ENCODE measurements at regions not wholly inside any gene's neighbourhood (a gene's known extent, or its start where the extent isn't known, plus 50 kb on each side); places are given as distances from the start of the nearest gene placed in this dataset.

DNA sequence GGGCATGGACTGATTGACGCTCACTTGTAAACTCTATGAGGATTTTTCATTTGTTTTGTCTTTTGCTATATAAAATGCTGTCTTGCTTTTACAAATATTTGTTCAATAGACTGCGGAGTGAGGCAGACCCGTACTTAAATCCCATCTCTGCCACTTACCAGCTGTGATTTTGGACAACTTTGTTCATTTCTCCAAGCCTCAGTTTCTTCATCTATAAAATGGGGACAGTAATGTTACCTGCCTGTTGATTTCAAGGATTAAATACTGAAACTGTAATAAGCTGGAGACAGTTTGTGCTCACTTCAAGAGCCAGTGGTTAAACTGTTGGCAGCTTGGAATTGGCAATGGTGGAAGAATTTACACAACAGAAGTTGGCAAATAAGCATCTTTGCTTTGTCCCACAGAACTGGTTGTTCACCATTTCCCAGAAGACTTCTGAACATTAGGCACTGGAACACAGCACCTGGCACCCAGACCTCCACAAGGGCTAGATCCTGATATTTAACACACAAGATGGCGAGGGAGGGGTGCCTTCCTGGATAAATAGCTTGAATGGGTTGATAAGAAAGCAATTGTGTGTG lies 479.2 kb downstream of the QKI start:
- CTCF ChIA-PET = interaction anchor here (0.9 kb wide), 1 partner anchor 129 kb away, joined by 3 read pairs; no protein-coding TSS in a partner anchor
- no peaks in the 10 kb centered on the region for H3K27me3 Mint-ChIP-seq
- DNase-seq = no peak
- no peaks in the 10 kb centered on the region for H3K4me1 Mint-ChIP-seq
- POLR2A ChIA-PET = interaction anchor here (0.6 kb wide), 1 partner anchor 631 kb away, joined by 3 read pairs; no protein-coding TSS in a partner anchor
- H3K36me3 Mint-ChIP-seq (ENCODE audit: low read depth) = no peaks in the 10 kb centered on the region
- no peaks in the 10 kb centered on the region for H3K9me3 Mint-ChIP-seq
- no peak overlapping the region for H3K4me3 Mint-ChIP-seq
- H3K27ac Mint-ChIP-seq = no peak overlapping the region

- Mint-ChIP-seq H3K9me3 (no peaks in the 10 kb centered on the region), H3K36me3 (ENCODE audit: low read depth) (no peaks in the 10 kb centered on the region), H3K4me3 (no peak overlapping the region), H3K27me3 (no peaks in the 10 kb centered on the region), H3K27ac (no peak overlapping the region), H3K4me1 (no peaks in the 10 kb centered on the region)
- CTCF ChIA-PET = interaction anchor here (0.9 kb wide), 1 partner anchor 128 kb away, joined by 3 read pairs; no protein-coding TSS in a partner anchor
- DNase-seq = no peak
- POLR2A ChIA-PET = no interaction called here
Observed at GRCh38 chr6:163892824-163893561, 478.5 kb downstream of the QKI start.

- no peak for DNase-seq
- POLR2A ChIA-PET = no interaction called here
- Mint-ChIP-seq H3K36me3 (ENCODE audit: low read depth) (no peaks in the 10 kb centered on the region), H3K4me3 (no peak overlapping the region), H3K9me3 (no peaks in the 10 kb centered on the region), H3K4me1 (no peaks in the 10 kb centered on the region), H3K27me3 (peaks cover 3% of the 10 kb centered on the region), H3K27ac (no peak overlapping the region)
- CTCF ChIA-PET = interaction anchor here (0.6 kb wide), 1 partner anchor 155 kb away, joined by 5 read pairs; no protein-coding TSS in a partner anchor
Observed at GRCh38 chr6:163889904-163890514, 475.5 kb downstream of the QKI start.

GRCh38 chr6:163888030-163888819 lies 473.7 kb downstream of the QKI start:
- ChIA-PET POLR2A (no interaction called here), CTCF (no interaction called here)
- Mint-ChIP-seq H3K27me3 (peaks cover 3% of the 10 kb centered on the region), H3K4me1 (no peaks in the 10 kb centered on the region), H3K36me3 (ENCODE audit: low read depth) (no peaks in the 10 kb centered on the region), H3K9me3 (no peaks in the 10 kb centered on the region), H3K4me3 (no peak overlapping the region), H3K27ac (no peak overlapping the region)
- DNase-seq = no peak

DNA sequence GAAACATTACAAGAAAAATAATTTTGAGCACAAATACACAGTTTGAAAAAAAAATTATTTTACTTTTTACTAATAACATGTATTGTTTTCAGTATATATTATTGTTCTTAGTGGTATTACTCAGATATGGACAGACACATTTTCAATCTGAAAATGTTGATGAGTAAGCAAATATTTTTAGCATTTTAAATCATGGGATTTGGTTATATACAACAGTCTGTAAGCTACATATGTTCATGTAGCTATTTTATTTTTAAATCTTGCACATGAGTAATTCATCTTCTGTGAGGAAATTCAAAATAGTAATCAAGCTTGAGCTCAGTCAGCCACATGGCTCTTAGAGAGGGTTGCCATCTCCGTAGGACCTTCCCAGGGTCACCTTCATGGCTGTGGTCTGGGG lies 471.9 kb downstream of the QKI start:
- ChIA-PET POLR2A (no interaction called here), CTCF (no interaction called here)
- H3K9me3 Mint-ChIP-seq = no peaks in the 10 kb centered on the region
- no peak for DNase-seq
- no peak overlapping the region for H3K27ac Mint-ChIP-seq
- H3K36me3 Mint-ChIP-seq (ENCODE audit: low read depth) = no peaks in the 10 kb centered on the region
- H3K4me3 Mint-ChIP-seq = no peak overlapping the region
- H3K4me1 Mint-ChIP-seq = no peaks in the 10 kb centered on the region
- H3K27me3 Mint-ChIP-seq = peaks cover 11% of the 10 kb centered on the region

- no peak for DNase-seq
- ChIA-PET POLR2A (no interaction called here), CTCF (no interaction called here)
- Mint-ChIP-seq H3K9me3 (no peaks in the 10 kb centered on the region), H3K27ac (no peak overlapping the region), H3K4me1 (no peaks in the 10 kb centered on the region), H3K36me3 (ENCODE audit: low read depth) (no peaks in the 10 kb centered on the region), H3K4me3 (no peak overlapping the region), H3K27me3 (peaks cover 13% of the 10 kb centered on the region)
Observed at GRCh38 chr6:163883984-163884383, 469.5 kb downstream of the QKI start.

- no peak for DNase-seq
- no peaks in the 10 kb centered on the region for H3K9me3 Mint-ChIP-seq
- no peaks in the 10 kb centered on the region for H3K4me1 Mint-ChIP-seq
- CTCF ChIA-PET = interaction anchor here (0.6 kb wide), 1 partner anchor 392 kb away, joined by 3 read pairs; no protein-coding TSS in a partner anchor
- H3K27ac Mint-ChIP-seq = no peak overlapping the region
- POLR2A ChIA-PET = no interaction called here
- H3K4me3 Mint-ChIP-seq = no peak overlapping the region
- no peaks in the 10 kb centered on the region for H3K36me3 Mint-ChIP-seq (ENCODE audit: low read depth)
- peaks cover 10% of the 10 kb centered on the region for H3K27me3 Mint-ChIP-seq
Observed at GRCh38 chr6:163878698-163879097, 464.2 kb downstream of the QKI start.

GRCh38 chr6:163877877-163878639 lies 463.5 kb downstream of the QKI start:
- CTCF ChIA-PET = no interaction called here

GRCh38 chr6:163876391-163876790 lies 461.9 kb downstream of the QKI start:
- peaks cover 2% of the 10 kb centered on the region for H3K27me3 Mint-ChIP-seq
- no peak overlapping the region for H3K27ac Mint-ChIP-seq
- no peaks in the 10 kb centered on the region for H3K9me3 Mint-ChIP-seq
- no peak for DNase-seq
- H3K4me3 Mint-ChIP-seq = no peak overlapping the region
- no peaks in the 10 kb centered on the region for H3K36me3 Mint-ChIP-seq (ENCODE audit: low read depth)
- ChIA-PET CTCF (no interaction called here), POLR2A (no interaction called here)
- H3K4me1 Mint-ChIP-seq = no peaks in the 10 kb centered on the region

More at GRCh38 chr6:163877877-163878639, 463.5 kb downstream of the QKI start:
- H3K4me1 Mint-ChIP-seq = no peaks in the 10 kb centered on the region
- H3K4me3 Mint-ChIP-seq = no peak overlapping the region
- H3K27me3 Mint-ChIP-seq = peaks cover 10% of the 10 kb centered on the region
- H3K9me3 Mint-ChIP-seq = no peaks in the 10 kb centered on the region
- H3K36me3 Mint-ChIP-seq (ENCODE audit: low read depth) = no peaks in the 10 kb centered on the region
- POLR2A ChIA-PET = no interaction called here
- DNase-seq = no peak
- H3K27ac Mint-ChIP-seq = no peak overlapping the region

DNA sequence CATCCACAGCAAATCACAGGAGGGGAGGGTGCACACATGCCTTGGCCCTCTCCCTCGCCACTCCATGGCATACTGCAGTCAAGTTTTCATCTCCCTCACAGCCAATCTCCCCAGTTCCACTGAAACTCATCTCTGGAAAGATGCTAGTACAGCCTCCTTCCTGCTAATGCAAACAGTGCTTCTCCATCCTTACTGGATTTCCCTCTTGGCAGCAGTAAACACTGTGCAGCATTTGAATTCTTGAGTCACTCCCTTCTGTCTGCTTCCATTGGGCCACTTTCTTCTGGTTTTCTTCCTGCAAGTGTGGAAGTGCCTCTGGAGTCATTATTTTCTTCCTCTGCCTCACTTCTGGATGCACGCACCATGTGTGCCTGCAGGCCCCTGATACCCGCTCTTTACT lies 460.3 kb downstream of the QKI start:
- Mint-ChIP-seq H3K4me1 (no peaks in the 10 kb centered on the region), H3K36me3 (ENCODE audit: low read depth) (no peaks in the 10 kb centered on the region), H3K9me3 (no peaks in the 10 kb centered on the region), H3K27me3 (peaks cover 2% of the 10 kb centered on the region), H3K27ac (no peak overlapping the region), H3K4me3 (no peak overlapping the region)
- ChIA-PET POLR2A (no interaction called here), CTCF (no interaction called here)
- no peak for DNase-seq

GRCh38 chr6:163872335-163872734 lies 457.8 kb downstream of the QKI start:
- no peaks in the 10 kb centered on the region for H3K36me3 Mint-ChIP-seq (ENCODE audit: low read depth)
- no peak for DNase-seq
- H3K4me1 Mint-ChIP-seq = no peaks in the 10 kb centered on the region
- no peak overlapping the region for H3K4me3 Mint-ChIP-seq
- ChIA-PET POLR2A (no interaction called here), CTCF (no interaction called here)
- no peak overlapping the region for H3K27ac Mint-ChIP-seq
- no peaks in the 10 kb centered on the region for H3K27me3 Mint-ChIP-seq
- no peaks in the 10 kb centered on the region for H3K9me3 Mint-ChIP-seq

DNA sequence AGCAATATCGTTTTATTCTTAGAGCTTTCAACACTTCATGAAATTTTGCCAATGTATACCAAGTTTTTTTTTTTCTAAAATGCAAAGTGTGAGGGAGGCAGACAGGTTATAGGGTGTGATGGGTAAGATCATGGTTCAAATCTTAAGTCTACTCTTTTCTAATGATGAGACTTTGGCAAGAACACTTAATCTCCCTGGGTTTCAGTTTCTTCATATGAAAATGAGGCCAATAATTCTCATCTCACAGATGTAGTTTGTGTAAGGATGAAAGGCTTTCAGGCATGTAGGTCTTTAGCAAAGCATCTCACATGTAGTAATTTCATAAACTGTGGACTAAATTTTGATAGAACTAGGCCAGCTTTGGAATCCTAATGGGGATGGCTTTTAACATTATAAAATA lies 457.1 kb downstream of the QKI start:
- no peaks in the 10 kb centered on the region for H3K27me3 Mint-ChIP-seq
- no peak overlapping the region for H3K4me3 Mint-ChIP-seq
- no peaks in the 10 kb centered on the region for H3K9me3 Mint-ChIP-seq
- no peaks in the 10 kb centered on the region for H3K4me1 Mint-ChIP-seq
- POLR2A ChIA-PET = no interaction called here
- CTCF ChIA-PET = no interaction called here
- no peak for DNase-seq
- H3K36me3 Mint-ChIP-seq (ENCODE audit: low read depth) = no peaks in the 10 kb centered on the region
- H3K27ac Mint-ChIP-seq = no peak overlapping the region
